MM.1S (cell line): ENCODE measurements at regions not wholly inside any gene's neighbourhood (a gene's known extent, or its start where the extent isn't known, plus 50 kb on each side); places are given as distances from the start of the nearest gene placed in this dataset.
"Not testable (repeated sequence)": the region's sequence is repeated elsewhere in the genome, so short reads cannot be mapped to it uniquely, and the experiment has no call there.

Source experiments
- DNase-seq: peaks from one replicate; pipeline ENCODE4 v3.0.0-alpha.2; 2015
- H2AFZ ChIP-seq: fragments of 300-600 bp; sonication (generic); 2 replicates; pipeline ENCODE4 v1.6.0; 2016; ENCODE audit warnings: antibody characterized with exemption, low read length
- H3F3A ChIP-seq: fragments of 300-600 bp; sonication (generic); 2 replicates; pipeline ENCODE4 v1.6.1; 2016; ENCODE audit warnings: mild to moderate bottlenecking, antibody characterized with exemption, low read length, moderate library complexity, mixed read lengths; ENCODE audit not compliant: insufficient read depth
- H3K27ac ChIP-seq: fragments of 300-600 bp; sonication (generic); 2 replicates; pipeline ENCODE4 v1.5.1; 2016; ENCODE audit warnings: mild to moderate bottlenecking, low read length
- H3K27me3 ChIP-seq: fragments of 300-600 bp; sonication (generic); replicated peaks from 2 replicates; pipeline ENCODE4 v1.6.0; 2016; ENCODE audit warnings: low read length; ENCODE audit not compliant: insufficient read depth
- H3K36me3 ChIP-seq: fragments of 300-600 bp; sonication (generic); replicated peaks from 2 replicates; pipeline ENCODE4 v1.6.1; 2016; ENCODE audit warnings: mild to moderate bottlenecking, low read length, mixed read lengths; ENCODE audit not compliant: insufficient read depth
- H3K4me1 ChIP-seq: fragments of 300-600 bp; sonication (generic); 2 replicates; pipeline ENCODE4 v1.6.1; 2016; ENCODE audit warnings: low read length, mixed read lengths
- H3K4me2 ChIP-seq: fragments of 300-600 bp; sonication (generic); 2 replicates; pipeline ENCODE4 v1.6.0; 2016; ENCODE audit warnings: low read depth, low read length
- H3K4me3 ChIP-seq: fragments of 300-600 bp; sonication (generic); 2 replicates; pipeline ENCODE4 v1.5.1; 2016; ENCODE audit warnings: low read length, mixed read lengths
- H3K79me2 ChIP-seq: fragments of 300-600 bp; sonication (generic); 2 replicates; pipeline ENCODE4 v1.6.1; 2016; ENCODE audit warnings: mixed run types, low read length, mixed read lengths
- H3K9ac ChIP-seq: fragments of 300-600 bp; sonication (generic); 2 replicates; pipeline ENCODE4 v1.6.1; 2016; ENCODE audit warnings: low read length, mixed read lengths
- H3K9me2 ChIP-seq: fragments of 300-600 bp; sonication (generic); replicated peaks from 2 replicates; pipeline ENCODE4 v1.6.1; 2016; ENCODE audit warnings: mild to moderate bottlenecking, low read length, mixed read lengths; ENCODE audit not compliant: insufficient read depth
- H3K9me3 ChIP-seq: fragments of 300-600 bp; sonication (generic); replicated peaks from 2 replicates; pipeline ENCODE4 v1.6.1; 2016; ENCODE audit warnings: mild to moderate bottlenecking, low read length, mixed read lengths; ENCODE audit not compliant: insufficient read depth
- H4K20me1 ChIP-seq: fragments of 300-600 bp; sonication (generic); 2 replicates; pipeline ENCODE4 v1.6.1; 2016; ENCODE audit warnings: mild to moderate bottlenecking, low read length, moderate library complexity, mixed read lengths; ENCODE audit not compliant: insufficient read depth
- CTCF ChIP-seq: fragments of 300-600 bp; sonication (generic); IDR thresholded peaks from 2 replicates; pipeline ENCODE4 v1.5.1; 2016; ENCODE audit warnings: antibody characterized with exemption, low read length, mixed read lengths
- EZH2 ChIP-seq: fragments of 300-600 bp; sonication (generic); optimal IDR thresholded peaks from 2 replicates; pipeline ENCODE3; 2017; ENCODE audit warnings: low read depth, mild to moderate bottlenecking, antibody characterized with exemption, low read length, mixed read lengths
- EZH2phosphoT487 ChIP-seq: fragments of 300-600 bp; sonication (generic); IDR thresholded peaks from 2 replicates; pipeline ENCODE4 v1.6.1; 2018; ENCODE audit warnings: antibody characterized with exemption, low read length

- no peaks in the 10 kb centered on the region for H3K79me2 ChIP-seq
- H3K9me2 ChIP-seq = no peaks in the 10 kb centered on the region
- H3K9ac ChIP-seq = no peak overlapping the region
- H3K4me3 ChIP-seq = no peak overlapping the region
- TF ChIP-seq EZH2 (no peak), EZH2phosphoT487 (no peak), CTCF (no peak)
- no peak overlapping the region for H3K4me2 ChIP-seq
- no peaks in the 10 kb centered on the region for H3K27me3 ChIP-seq
- H2AFZ ChIP-seq = no peak overlapping the region
- no peaks in the 10 kb centered on the region for H3K9me3 ChIP-seq
- H3K4me1 ChIP-seq = no peaks in the 10 kb centered on the region
- DNase-seq = no peak
- H3K27ac ChIP-seq = no peak overlapping the region
- H3K36me3 ChIP-seq = no peaks in the 10 kb centered on the region
- H3F3A ChIP-seq = no peaks in the 10 kb centered on the region
- H4K20me1 ChIP-seq = no peaks in the 10 kb centered on the region
Observed at GRCh38 chr10:53033396-53033795, 260.8 kb upstream of the MBL2 start.

GRCh38 chr10:53029872-53030849 is 257.6 kb upstream of the MBL2 start:
- not testable (repeated sequence) for H3K27me3 ChIP-seq, H3F3A ChIP-seq, H3K27ac ChIP-seq, H3K4me2 ChIP-seq, H3K9ac ChIP-seq, H3K4me1 ChIP-seq, H3K36me3 ChIP-seq, H3K9me2 ChIP-seq, H3K9me3 ChIP-seq, H3K79me2 ChIP-seq, H2AFZ ChIP-seq, H4K20me1 ChIP-seq, H3K4me3 ChIP-seq
- DNase-seq = peak; percentile 12

- Histone ChIP-seq H3K4me3 (no peak overlapping the region), H3K4me1 (no peaks in the 10 kb centered on the region), H3K4me2 (no peak overlapping the region), H3K9me3 (no peaks in the 10 kb centered on the region), H3K79me2 (no peaks in the 10 kb centered on the region), H3K9ac (no peak overlapping the region), H3K27me3 (no peaks in the 10 kb centered on the region), H4K20me1 (no peaks in the 10 kb centered on the region), H3K27ac (no peak overlapping the region), H2AFZ (no peak overlapping the region), H3K9me2 (no peaks in the 10 kb centered on the region), H3K36me3 (no peaks in the 10 kb centered on the region), H3F3A (no peaks in the 10 kb centered on the region)
- TF ChIP-seq EZH2 (no peak), EZH2phosphoT487 (no peak), CTCF (no peak)
- DNase-seq = no peak
Observed at GRCh38 chr10:53029449-53029848, 256.9 kb upstream of the MBL2 start.

GRCh38 chr10:53025765-53026164 is 253.2 kb upstream of the MBL2 start:
- not testable (repeated sequence) for H3K9me2 ChIP-seq, H3K4me1 ChIP-seq, H3K79me2 ChIP-seq, H3K27ac ChIP-seq, H3F3A ChIP-seq, H3K9ac ChIP-seq, H3K4me2 ChIP-seq, H3K27me3 ChIP-seq, H4K20me1 ChIP-seq, H3K9me3 ChIP-seq, H3K4me3 ChIP-seq, H2AFZ ChIP-seq, DNase-seq, H3K36me3 ChIP-seq
